Endothelial cell of umbilical vein (primary cell): ENCODE measurements at regions not wholly inside any gene's neighbourhood (a gene's known extent, or its start where the extent isn't known, plus 50 kb on each side); places are given as distances from the start of the nearest gene placed in this dataset.

Experiments used
- BruUV-seq: library from RNA; stranded (reverse); fragments of 400-500 nt; replicated peaks from 2 replicates; lab custom pipeline; 2021; lab: Mats Ljungman, UMichigan
- CTCF ChIA-PET: fragments of 300-600, 350-600 bp; sonication (Branson Sonifier 250); formaldehyde crosslinking; loops from one replicate; lab custom pipeline; 2021; ENCODE audit warnings: antibody characterized with exemption, inconsistent platforms; lab: Charles Lee
- POLR2A ChIA-PET: fragments of 300-600, 350-600 bp; sonication (Branson Sonifier 250); formaldehyde crosslinking; loops from one replicate; lab custom pipeline; 2021; ENCODE audit warnings: antibody characterized with exemption, inconsistent platforms; lab: Charles Lee
- DNase-seq: peaks from one replicate; pipeline ENCODE4 v3.0.0-alpha.2; 2011; ENCODE audit warnings: low read depth, low spot score
- FAIRE-seq: peaks from 2 replicates; lab custom pipeline; 2011; peaks lifted over from hg19 to GRCh38; lab: Jason Lieb, UNC
- H2AFZ ChIP-seq: 2 replicates; pipeline ENCODE4 v1.6.0; 2012; ENCODE audit warnings: low read depth, low read length, control low read depth, inconsistent platforms
- H3K27ac ChIP-seq: 2 replicates; pipeline ENCODE4 v1.5.1; 2011; ENCODE audit warnings: low read depth, mild to moderate bottlenecking, control low read depth, low read length, moderate library complexity; ENCODE audit not compliant: insufficient read depth
- H3K27me3 ChIP-seq, 2 experiments: 2 replicates each; pipeline versions ENCODE4 v1.6.0 to v1.6.1; 2011; ENCODE audit warnings: low read length in 2 of 2, mixed read lengths in 1 of 2; ENCODE audit not compliant: control insufficient read depth in 2 of 2, insufficient read depth in 2 of 2
- H3K36me3 ChIP-seq, 2 experiments: 2 replicates in 1 of 2; 3 replicates in 1 of 2; pipeline ENCODE4 v1.5.1; 2011; ENCODE audit warnings: low read length in 2 of 2, mild to moderate bottlenecking in 1 of 2, moderate library complexity in 1 of 2; ENCODE audit not compliant: control insufficient read depth in 2 of 2, insufficient read depth in 2 of 2; ENCODE audit errors: extremely low read depth in 1 of 2
- H3K4me1 ChIP-seq: 3 replicates; pipeline ENCODE4 v1.5.1; 2011; ENCODE audit warnings: mild to moderate bottlenecking, low read length; ENCODE audit not compliant: control insufficient read depth, insufficient read depth; ENCODE audit errors: extremely low read depth
- H3K4me2 ChIP-seq: 2 replicates; pipeline ENCODE4 v1.6.1; 2011; ENCODE audit warnings: low read length, control low read depth, mixed read lengths; ENCODE audit not compliant: insufficient read depth
- H3K4me3 ChIP-seq, 3 experiments: fragments of 200-600 bp in 1 of 3; sonication (generic), shearing (Covaris generic) in 1 of 3; replicated peaks in 1 of 3; 2 replicates each; pipeline ENCODE4 v1.5.1; 2011 to 2016; ENCODE audit warnings: control low read depth in 3 of 3, low read length in 3 of 3, mild to moderate bottlenecking in 2 of 3, inconsistent platforms in 1 of 3, low read depth in 1 of 3, moderate library complexity in 1 of 3; ENCODE audit not compliant: insufficient read depth in 1 of 3
- H3K79me2 ChIP-seq: 2 replicates; pipeline ENCODE4 v1.6.0; 2012; ENCODE audit warnings: low read length, inconsistent platforms; ENCODE audit not compliant: control insufficient read depth, insufficient read depth
- H3K9ac ChIP-seq: replicated peaks from 2 replicates; pipeline ENCODE3; 2011; ENCODE audit warnings: low read length, control low read depth; ENCODE audit not compliant: insufficient read depth; ENCODE audit errors: extremely low read depth
- H3K9me1 ChIP-seq: replicated peaks from 3 replicates; pipeline ENCODE4 v1.6.0; 2011; ENCODE audit warnings: mild to moderate bottlenecking, low read length; ENCODE audit not compliant: control insufficient read depth, insufficient read depth; ENCODE audit errors: extremely low read depth
- H3K9me3 ChIP-seq: replicated peaks from 2 replicates; pipeline ENCODE4 v1.5.1; 2012; ENCODE audit warnings: low read length, inconsistent platforms; ENCODE audit not compliant: control insufficient read depth, insufficient read depth
- H4K20me1 ChIP-seq: replicated peaks from 2 replicates; pipeline ENCODE3; 2011; ENCODE audit warnings: mild to moderate bottlenecking, low read length; ENCODE audit not compliant: control insufficient read depth, insufficient read depth; ENCODE audit errors: extremely low read depth
- CTCF ChIP-seq, 2 donors: IDR thresholded peaks; 1 replicate in 1 of 2; 2 replicates in 1 of 2; pipeline ENCODE4 v1.5.1; 2011; ENCODE audit warnings: low read length in 2 of 2, mild to moderate bottlenecking in 2 of 2, moderate library complexity in 2 of 2, control low read depth in 1 of 2, inconsistent platforms in 1 of 2, low read depth in 1 of 2; ENCODE audit not compliant: insufficient read depth in 1 of 2; ENCODE audit errors: extremely low read depth in 1 of 2
- EZH2 ChIP-seq: IDR thresholded peaks from 2 replicates; pipeline ENCODE4 v1.6.1; 2012; ENCODE audit warnings: borderline replicate concordance, low read depth, mild to moderate bottlenecking, moderate library complexity, low read length, inconsistent platforms; ENCODE audit not compliant: severe bottlenecking
- FOS ChIP-seq: IDR thresholded peaks from 2 replicates; pipeline ENCODE4 v1.6.1; 2011; ENCODE audit warnings: mild to moderate bottlenecking, low read length, moderate library complexity, borderline replicate concordance; ENCODE audit not compliant: insufficient read depth
- GATA2 ChIP-seq: IDR thresholded peaks from 2 replicates; pipeline ENCODE4 v1.7.0; 2011; ENCODE audit warnings: low read depth, mild to moderate bottlenecking, moderate library complexity, mixed read lengths, low read length; ENCODE audit not compliant: insufficient read length, insufficient read depth
- JUN ChIP-seq: IDR thresholded peaks from 2 replicates; pipeline ENCODE4 v1.6.1; 2011; ENCODE audit warnings: borderline replicate concordance, low read depth; ENCODE audit not compliant: insufficient read length, insufficient read depth
- MAX ChIP-seq: IDR thresholded peaks from 2 replicates; pipeline ENCODE4 v1.6.1; 2011; ENCODE audit not compliant: insufficient read depth, insufficient read length
- MYC ChIP-seq: IDR thresholded peaks from one replicate; pipeline ENCODE4 v1.6.1; 2011; ENCODE audit warnings: mild to moderate bottlenecking, low read depth, low read length
- POLR2A ChIP-seq: IDR thresholded peaks from 2 replicates; pipeline ENCODE4 v1.6.1; 2012; ENCODE audit warnings: low read depth, mild to moderate bottlenecking, control low read depth, low read length
- POLR2AphosphoS5 ChIP-seq: IDR thresholded peaks from 2 replicates; pipeline ENCODE4 v1.6.1; 2012; ENCODE audit warnings: low read depth, mild to moderate bottlenecking, control low read depth, low read length, moderate library complexity; ENCODE audit not compliant: insufficient read depth
- dilution Hi-C: fragments of 300-500 bp; cut with MboI; formaldehyde crosslinking; loops from one replicate; pipeline ENCODE4 v1.15.0; 2019; ENCODE audit warnings: low sequenced_read_pairs; ENCODE audit not compliant: extremely low pct_ligation_motif_present
- intact Hi-C: fragments of 100-400 bp; cut with micrococcal nuclease; formaldehyde crosslinking; loops from one replicate; pipeline ENCODE4 v1.10.0; 2022

GRCh38 chr2:189312643-189313042, 128.6 kb upstream of the WDR75 start:
- TF ChIP-seq POLR2AphosphoS5 (no peak), FOS (no peak), MYC (no peak), GATA2 (no peak), JUN (no peak), POLR2A (no peak), CTCF (IDR thresholded peaks at IDR 0.05; ENCODE audit: extremely low read depth in 1 of 2, insufficient read depth in 1 of 2, low read depth in 1 of 2, low read length in 2 of 2) (no peak)
- Histone ChIP-seq H3K27ac (no peak overlapping the region), H3K9me3 (no peaks in the 10 kb centered on the region), H3K79me2 (no peaks in the 10 kb centered on the region), H3K9ac (no peak overlapping the region), H3K36me3 (no peaks in the 10 kb centered on the region), H3K4me1 (no peaks in the 10 kb centered on the region), H2AFZ (no peak overlapping the region), H3K9me1 (no peaks in the 10 kb centered on the region), H3K4me3 (no peak overlapping the region), H3K27me3 (no peaks in the 10 kb centered on the region), H3K4me2 (no peak overlapping the region), H4K20me1 (no peaks in the 10 kb centered on the region)
- CTCF ChIA-PET, result interaction anchor here (1.3 kb wide), 2 partner anchors 25 to 100 kb away, joined by 3 read pairs; no protein-coding TSS in a partner anchor
- no TSS peak for BruUV-seq
- dilution Hi-C loops, result no loop called here
- no peak for FAIRE-seq
- DNase-seq, result no peak
- intact Hi-C loops, result no loop called here
- POLR2A ChIA-PET, result no interaction called here

GRCh38 chr2:189318761-189319160, 122.5 kb upstream of the WDR75 start:
- H3K9me3 ChIP-seq, result no peaks in the 10 kb centered on the region
- dilution Hi-C loops, result no loop called here
- no peaks in the 10 kb centered on the region for H3K79me2 ChIP-seq
- POLR2A ChIA-PET, result no interaction called here
- H3K9ac ChIP-seq, result no peak overlapping the region
- no peaks in the 10 kb centered on the region for H3K27me3 ChIP-seq
- no peak for FAIRE-seq
- H3K36me3 ChIP-seq, result no peaks in the 10 kb centered on the region
- H4K20me1 ChIP-seq, result no peaks in the 10 kb centered on the region
- H3K9me1 ChIP-seq, result no peaks in the 10 kb centered on the region
- CTCF ChIA-PET, result interaction anchor here (0.9 kb wide), 1 partner anchor 15 kb away, joined by 3 read pairs; no protein-coding TSS in a partner anchor
- no peak overlapping the region for H3K27ac ChIP-seq
- intact Hi-C loops, result no loop called here
- no peaks in the 10 kb centered on the region for H3K4me1 ChIP-seq
- no peak for DNase-seq
- no peak for TF ChIP-seq MAX
- no peak for TF ChIP-seq EZH2
- TF ChIP-seq JUN, result no peak
- no peak for TF ChIP-seq MYC
- TF ChIP-seq POLR2A, result no peak
- no peak for TF ChIP-seq CTCF (IDR thresholded peaks at IDR 0.05; ENCODE audit: extremely low read depth in 1 of 2, insufficient read depth in 1 of 2, low read depth in 1 of 2, low read length in 2 of 2)
- no peak for TF ChIP-seq POLR2AphosphoS5
- no peak for TF ChIP-seq FOS
- TF ChIP-seq GATA2, result no peak
- H3K4me3 ChIP-seq, result no peak overlapping the region
- no peak overlapping the region for H2AFZ ChIP-seq
- no TSS peak for BruUV-seq
- H3K4me2 ChIP-seq, result no peak overlapping the region
